ENCODE measurements at regions not wholly inside any gene's neighbourhood (a gene's known extent, or its start where the extent isn't known, plus 50 kb on each side); places are given as distances from the start of the nearest gene placed in this dataset.

DNA sequence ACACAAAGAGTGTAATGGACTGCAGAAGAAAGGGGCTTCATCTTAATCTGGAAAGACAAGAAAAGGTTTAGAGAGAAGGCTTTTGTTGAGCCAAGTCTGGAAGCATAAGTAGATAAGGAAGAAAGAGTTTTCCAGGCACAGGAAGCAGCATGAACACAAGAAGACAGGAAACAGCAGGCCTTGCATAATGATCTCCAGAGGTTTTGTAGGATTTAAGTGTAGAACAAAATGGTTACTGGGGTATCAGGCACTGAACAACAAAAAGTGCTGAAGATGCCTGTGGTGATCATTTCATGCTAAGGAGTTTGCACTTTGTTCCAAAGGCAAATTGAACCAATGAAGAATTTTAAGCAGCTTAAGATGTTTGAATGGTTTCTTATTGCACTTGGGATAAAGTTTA, 281.6 kb upstream of the TANK start:
- TF ChIP-seq, protein P1, sequence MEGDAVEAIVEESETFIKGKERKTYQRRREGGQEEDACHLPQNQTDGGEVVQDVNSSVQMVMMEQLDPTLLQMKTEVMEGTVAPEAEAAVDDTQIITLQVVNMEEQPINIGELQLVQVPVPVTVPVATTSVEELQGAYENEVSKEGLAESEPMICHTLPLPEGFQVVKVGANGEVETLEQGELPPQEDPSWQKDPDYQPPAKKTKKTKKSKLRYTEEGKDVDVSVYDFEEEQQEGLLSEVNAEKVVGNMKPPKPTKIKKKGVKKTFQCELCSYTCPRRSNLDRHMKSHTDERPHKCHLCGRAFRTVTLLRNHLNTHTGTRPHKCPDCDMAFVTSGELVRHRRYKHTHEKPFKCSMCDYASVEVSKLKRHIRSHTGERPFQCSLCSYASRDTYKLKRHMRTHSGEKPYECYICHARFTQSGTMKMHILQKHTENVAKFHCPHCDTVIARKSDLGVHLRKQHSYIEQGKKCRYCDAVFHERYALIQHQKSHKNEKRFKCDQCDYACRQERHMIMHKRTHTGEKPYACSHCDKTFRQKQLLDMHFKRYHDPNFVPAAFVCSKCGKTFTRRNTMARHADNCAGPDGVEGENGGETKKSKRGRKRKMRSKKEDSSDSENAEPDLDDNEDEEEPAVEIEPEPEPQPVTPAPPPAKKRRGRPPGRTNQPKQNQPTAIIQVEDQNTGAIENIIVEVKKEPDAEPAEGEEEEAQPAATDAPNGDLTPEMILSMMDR (optimal IDR thresholded peaks at IDR 0.05 in 1 of 3, IDR thresholded peaks at IDR 0.05 in 1 of 3, conservative IDR thresholded peaks at IDR 0.05 in 1 of 3; ENCODE audit: extremely low read depth in 1 of 3, insufficient read depth in 2 of 3, low read length in 3 of 3): no peak
- TF ChIP-seq EZH2 (IDR thresholded peaks at IDR 0.05; ENCODE audit: low read length): no peak
- FAIRE-seq: no peak

DNA sequence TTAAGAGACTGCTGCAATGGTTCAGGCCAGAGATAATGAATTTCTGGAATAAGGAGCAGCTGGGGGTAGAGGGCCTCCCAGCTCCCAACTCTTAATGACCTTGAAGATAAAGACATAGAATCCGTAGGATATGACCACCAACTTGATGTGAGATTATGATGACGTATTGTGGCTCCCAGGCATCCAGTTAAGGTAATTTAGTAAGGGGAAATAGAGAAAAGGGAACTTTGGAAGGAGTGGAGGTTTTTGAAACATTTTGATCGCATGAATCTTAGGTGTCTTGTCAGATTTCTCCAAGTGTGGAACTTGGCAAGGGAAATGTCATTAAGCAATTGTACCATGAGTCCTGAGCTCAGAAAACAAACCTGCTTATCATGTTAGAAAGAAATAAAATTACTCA, 277.3 kb upstream of the TANK start:
- H3K27me3 ChIP-seq (ENCODE audit: control insufficient read depth, extremely low read depth, insufficient read depth, low read length): no peaks in the 10 kb centered on the region
- H3K4me3 ChIP-seq (ENCODE audit: control insufficient read depth in 2 of 3, extremely low read depth in 1 of 3, insufficient read depth in 2 of 3, low read depth in 1 of 3, low read length in 3 of 3): no peak overlapping the region
- H4K20me1 ChIP-seq (ENCODE audit: control insufficient read depth, extremely low read depth, insufficient read depth, low read length): no peaks in the 10 kb centered on the region
- DNase-seq (ENCODE audit: low read depth, low spot score): no peak
- H3K4me2 ChIP-seq (ENCODE audit: control insufficient read depth, extremely low read depth, insufficient read depth, low read depth, low read length): no peak overlapping the region
- no peaks in the 10 kb centered on the region for H3K79me2 ChIP-seq (ENCODE audit: control insufficient read depth, insufficient read depth, low read length)
- H3K27ac ChIP-seq (ENCODE audit: control insufficient read depth, insufficient read depth, low read length): no peak overlapping the region
- no peak overlapping the region for H2AFZ ChIP-seq (ENCODE audit: control insufficient read depth, low read length)
- dilution Hi-C loops (cut with MboI; ENCODE audit: extremely low pct_ligation_motif_present, low sequenced_read_pairs): no loop called here
- no peak for FAIRE-seq
- H3K9me1 ChIP-seq (ENCODE audit: control insufficient read depth, extremely low read depth, insufficient read depth, low read length): no peaks in the 10 kb centered on the region
- H3K4me1 ChIP-seq (ENCODE audit: control insufficient read depth, extremely low read depth, insufficient read depth, low read length): no peaks in the 10 kb centered on the region
- H3K9ac ChIP-seq (ENCODE audit: control insufficient read depth, extremely low read depth, insufficient read depth, low read length): no peak overlapping the region
- H3K9me3 ChIP-seq (ENCODE audit: control insufficient read depth, low read depth, low read length): no peaks in the 10 kb centered on the region
- TF ChIP-seq, protein P1 (optimal IDR thresholded peaks at IDR 0.05 in 1 of 3, IDR thresholded peaks at IDR 0.05 in 1 of 3, conservative IDR thresholded peaks at IDR 0.05 in 1 of 3; ENCODE audit: extremely low read depth in 1 of 3, insufficient read depth in 2 of 3, low read length in 3 of 3): no peak
- TF ChIP-seq EZH2 (IDR thresholded peaks at IDR 0.05; ENCODE audit: low read length): no peak
- H3K36me3 ChIP-seq (ENCODE audit: control insufficient read depth in 2 of 2, extremely low read depth in 1 of 2, insufficient read depth in 2 of 2, low read length in 2 of 2): no peaks in the 10 kb centered on the region

More for the DNA sequence above, 281.6 kb upstream of the TANK start:
- Histone ChIP-seq H3K4me1 (ENCODE audit: control insufficient read depth, extremely low read depth, insufficient read depth, low read length) (peaks cover 7% of the 10 kb centered on the region), H3K4me3 (ENCODE audit: control insufficient read depth in 2 of 3, extremely low read depth in 1 of 3, insufficient read depth in 2 of 3, low read depth in 1 of 3, low read length in 3 of 3) (no peak overlapping the region), H3K9me1 (ENCODE audit: control insufficient read depth, extremely low read depth, insufficient read depth, low read length) (no peaks in the 10 kb centered on the region), H3K9me3 (ENCODE audit: control insufficient read depth, low read depth, low read length) (no peaks in the 10 kb centered on the region), H3K79me2 (ENCODE audit: control insufficient read depth, insufficient read depth, low read length) (no peaks in the 10 kb centered on the region), H3K4me2 (ENCODE audit: control insufficient read depth, extremely low read depth, insufficient read depth, low read depth, low read length) (no peak overlapping the region), H2AFZ (ENCODE audit: control insufficient read depth, low read length) (no peak overlapping the region), H4K20me1 (ENCODE audit: control insufficient read depth, extremely low read depth, insufficient read depth, low read length) (no peaks in the 10 kb centered on the region), H3K36me3 (ENCODE audit: control insufficient read depth in 2 of 2, extremely low read depth in 1 of 2, insufficient read depth in 2 of 2, low read length in 2 of 2) (no peaks in the 10 kb centered on the region), H3K27ac (ENCODE audit: control insufficient read depth, insufficient read depth, low read length) (no peak overlapping the region), H3K9ac (ENCODE audit: control insufficient read depth, extremely low read depth, insufficient read depth, low read length) (no peak overlapping the region), H3K27me3 (ENCODE audit: control insufficient read depth, extremely low read depth, insufficient read depth, low read length) (no peaks in the 10 kb centered on the region)
- DNase-seq (ENCODE audit: low read depth, low spot score): no peak
- dilution Hi-C loops (cut with MboI; ENCODE audit: extremely low pct_ligation_motif_present, low sequenced_read_pairs): no loop called here

Data from keratinocyte (primary cell).